GM12878 (cell line): ENCODE measurements at regions not wholly inside any gene's neighbourhood (a gene's known extent, or its start where the extent isn't known, plus 50 kb on each side); places are given as distances from the start of the nearest gene placed in this dataset.
A peak's percentile ranks its signal among the peaks of the same experiment; 100 is the strongest.

Experiments
- ATAC-seq: fragments of 200-7000 bp; cut with Tn5 transposase; 3 replicates; pipeline ENCODE4 v1.9.1; 2020; ENCODE audit warnings: mild to moderate bottlenecking, moderate library complexity
- BruUV-seq: library from RNA; stranded (reverse); fragments of 400-500 nt; replicated peaks from 2 replicates; lab custom pipeline; 2021; lab: Mats Ljungman, UMichigan
- CTCF ChIA-PET: fragments of 300-600 bp; sonication (Branson Sonifier 250); formaldehyde crosslinking; extraction: SDS; loops from one replicate; lab custom pipeline; 2021; ENCODE audit warnings: inconsistent platforms; lab: Yijun Ruan, JAX
- POLR2A ChIA-PET: fragments of 350-600 bp; formaldehyde crosslinking; extraction: SDS; loops from one replicate; lab custom pipeline; 2021; ENCODE audit warnings: inconsistent platforms; lab: Charles Lee
- RAD21 ChIA-PET: fragments of 300-600 bp; sonication (Branson Sonifier 250); formaldehyde crosslinking; loops from one replicate; lab custom pipeline; 2023; ENCODE audit warnings: antibody characterized with exemption; ENCODE audit not compliant: unreplicated experiment; lab: Charles Lee
- SMC1A ChIA-PET: fragments of 300-600 bp; sonication (Branson Sonifier 250); formaldehyde crosslinking; loops from one replicate; lab custom pipeline; 2023; ENCODE audit not compliant: unreplicated experiment, uncharacterized antibody; lab: Charles Lee
- DNase-seq: peaks from one replicate; pipeline ENCODE4 v3.0.0-alpha.2; 2011; ENCODE audit warnings: low read depth, low spot score
- FAIRE-seq: peaks from 3 replicates; lab custom pipeline; 2011; peaks lifted over from hg19 to GRCh38; lab: Jason Lieb, UNC
- H2AFZ ChIP-seq: 2 replicates; pipeline ENCODE4 v1.6.0; 2011; ENCODE audit warnings: low read depth, low read length, control low read depth; ENCODE audit not compliant: control insufficient read depth
- H3K27ac ChIP-seq: 2 replicates; pipeline ENCODE4 v1.5.1; 2011; ENCODE audit warnings: control low read depth; ENCODE audit not compliant: control insufficient read depth, insufficient read depth
- H3K27me3 ChIP-seq, 2 experiments: replicated peaks in 1 of 2; 2 replicates each; pipeline versions ENCODE4 v1.6.0 to v1.6.1; 2011; ENCODE audit warnings: low read length in 1 of 2; ENCODE audit not compliant: control insufficient read depth in 2 of 2, insufficient read depth in 2 of 2
- H3K36me3 ChIP-seq, 2 experiments: 2 replicates each; pipeline ENCODE4 v1.5.1; 2011; ENCODE audit warnings: low read length in 1 of 2; ENCODE audit not compliant: control insufficient read depth in 2 of 2, insufficient read depth in 2 of 2
- H3K4me1 ChIP-seq: 2 replicates; pipeline ENCODE4 v1.6.1; 2011; ENCODE audit warnings: mild to moderate bottlenecking, low read length, moderate library complexity, mixed read lengths; ENCODE audit not compliant: control insufficient read depth, insufficient read depth
- H3K4me2 ChIP-seq: 2 replicates; pipeline ENCODE4 v1.6.0; 2011; ENCODE audit warnings: control low read depth; ENCODE audit not compliant: control insufficient read depth, insufficient read depth
- H3K4me3 ChIP-seq: fragments of 200-600 bp; sonication (generic); 2 replicates; pipeline ENCODE4 v1.5.1; 2016
- H3K79me2 ChIP-seq: 2 replicates; pipeline ENCODE4 v1.6.0; 2011; ENCODE audit warnings: low read length; ENCODE audit not compliant: control insufficient read depth, insufficient read depth
- H3K9ac ChIP-seq: 2 replicates; pipeline ENCODE4 v1.8.0; 2011; ENCODE audit warnings: low read length, control low read depth, mixed read lengths; ENCODE audit not compliant: control insufficient read depth, insufficient read depth
- H3K9me3 ChIP-seq: replicated peaks from 3 replicates; pipeline ENCODE4 v1.5.1; 2011; ENCODE audit warnings: mild to moderate bottlenecking, low read length; ENCODE audit not compliant: control insufficient read depth, insufficient read depth
- H4K20me1 ChIP-seq: 2 replicates; pipeline ENCODE4 v1.6.0; 2011; ENCODE audit not compliant: control insufficient read depth, insufficient read depth
- EED ChIP-seq: sonication (generic); IDR thresholded peaks from 2 replicates; pipeline ENCODE4 v1.6.1; 2016; ENCODE audit warnings: antibody characterized with exemption, low read depth
- KDM1A ChIP-seq: fragments of 200-600 bp; sonication (generic); IDR thresholded peaks from 2 replicates; pipeline ENCODE4 v1.6.1; 2016; ENCODE audit warnings: borderline replicate concordance
- MEF2A ChIP-seq: IDR thresholded peaks from 2 replicates; pipeline ENCODE4 v1.6.1; 2011; ENCODE audit warnings: low read depth, mild to moderate bottlenecking, low read length, moderate library complexity; ENCODE audit not compliant: insufficient read depth
- RAD21 ChIP-seq: IDR thresholded peaks from 2 replicates; pipeline ENCODE4 v1.6.1; 2011; ENCODE audit warnings: mild to moderate bottlenecking, low read depth, low read length, moderate library complexity; ENCODE audit not compliant: insufficient read depth
- SP1 ChIP-seq: IDR thresholded peaks from one replicate; pipeline ENCODE4 v1.6.1; 2011; ENCODE audit warnings: low read depth, low read length
- ZBED1 ChIP-seq: IDR thresholded peaks from 2 replicates; pipeline ENCODE4 v1.6.1; 2016; ENCODE audit warnings: borderline replicate concordance
- WGBS: methylation state at CpG from one replicate; pipeline ENCODE4 v1.1.6; 2016; ENCODE audit warnings: low lambda C conversion rate; ENCODE audit not compliant: insufficient replicate concordance, insufficient coverage; ENCODE audit errors: missing lambda C conversion rate; 5-methylcytosine and 5-hydroxymethylcytosine counted together
- in situ Hi-C: fragments of 300-500 bp; cut with MboI; formaldehyde crosslinking; loops from 9 replicates; pipeline ENCODE4 v1.14.3; 2018; ENCODE audit warnings: mixed read lengths
- intact Hi-C: fragments of 100-400 bp; cut with micrococcal nuclease; formaldehyde crosslinking; loops from one replicate; pipeline ENCODE4 v1.14.2; 2022; ENCODE audit not compliant: unreplicated experiment
- TF ChIP-seq, protein P1 (sequence below): IDR thresholded peaks from 2 replicates; pipeline ENCODE4 v1.6.1; 2011; ENCODE audit warnings: low read depth, mild to moderate bottlenecking, low read length, moderate library complexity, borderline replicate concordance; ENCODE audit errors: extremely low read depth
- TF ChIP-seq, protein P2 (sequence below): fragments of 450-650 bp; IDR thresholded peaks from 2 replicates; pipeline ENCODE4 v1.6.1; 2017; ENCODE audit warnings: mild to moderate bottlenecking, low read depth, inconsistent platforms; ENCODE audit not compliant: poor library complexity, severe bottlenecking

DNA sequence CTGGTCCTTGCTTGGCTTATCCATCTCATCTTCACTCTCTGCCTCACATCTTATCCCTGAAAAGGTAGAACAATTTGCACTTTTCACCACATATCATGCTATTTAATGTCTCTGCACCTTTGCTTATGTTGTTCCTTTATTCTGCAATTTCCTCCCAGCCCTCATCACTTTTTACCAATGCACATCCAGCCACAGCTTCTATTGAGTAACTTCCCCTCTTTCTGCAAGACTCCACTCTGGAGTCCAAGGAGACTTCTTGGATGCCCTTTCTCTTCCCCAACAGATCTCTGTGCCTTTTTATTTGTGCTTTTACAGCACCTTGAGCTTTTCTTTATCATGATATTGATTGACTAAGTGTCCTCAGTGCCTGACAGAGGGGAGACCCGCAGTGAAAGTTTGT, 797.1 kb downstream of the VRK1 start:
- no TSS peak for BruUV-seq
- Histone ChIP-seq H3K4me1 (no peaks in the 10 kb centered on the region), H3K36me3 (no peaks in the 10 kb centered on the region), H3K27me3 (no peaks in the 10 kb centered on the region), H3K27ac (no peak overlapping the region), H3K9me3 (no peaks in the 10 kb centered on the region), H2AFZ (no peak overlapping the region), H4K20me1 (no peaks in the 10 kb centered on the region), H3K4me3 (no peak overlapping the region), H3K4me2 (no peak overlapping the region), H3K9ac (no peak overlapping the region), H3K79me2 (no peaks in the 10 kb centered on the region)
- ATAC-seq (no peak), DNase-seq (no peak)
- intact Hi-C loops (no loop called here), in situ Hi-C loops (no loop called here)
- ChIA-PET SMC1A (interaction anchor here (0.7 to 1.6 kb wide), 4 partner anchors 11 to 342 kb away, joined by 3 to 5 read pairs (median 3); no protein-coding TSS in a partner anchor), POLR2A (no interaction called here), CTCF (interaction anchor here (1.4 to 2.5 kb wide), 2 partner anchors 9 to 295 kb away, joined by 3 to 7 read pairs; no protein-coding TSS in a partner anchor), RAD21 (no interaction called here)
- WGBS: 0% methylated on average over 1 of the region's 1 CpG
- TF ChIP-seq SP1 (no peak), ZBED1 (no peak), MEF2A (no peak), KDM1A (no peak), EED (no peak)
- TF ChIP-seq, protein P1, sequence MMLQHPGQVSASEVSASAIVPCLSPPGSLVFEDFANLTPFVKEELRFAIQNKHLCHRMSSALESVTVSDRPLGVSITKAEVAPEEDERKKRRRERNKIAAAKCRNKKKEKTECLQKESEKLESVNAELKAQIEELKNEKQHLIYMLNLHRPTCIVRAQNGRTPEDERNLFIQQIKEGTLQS: no peak
- TF ChIP-seq, all 136 proteins: peak for 0
- no peak for FAIRE-seq

DNA sequence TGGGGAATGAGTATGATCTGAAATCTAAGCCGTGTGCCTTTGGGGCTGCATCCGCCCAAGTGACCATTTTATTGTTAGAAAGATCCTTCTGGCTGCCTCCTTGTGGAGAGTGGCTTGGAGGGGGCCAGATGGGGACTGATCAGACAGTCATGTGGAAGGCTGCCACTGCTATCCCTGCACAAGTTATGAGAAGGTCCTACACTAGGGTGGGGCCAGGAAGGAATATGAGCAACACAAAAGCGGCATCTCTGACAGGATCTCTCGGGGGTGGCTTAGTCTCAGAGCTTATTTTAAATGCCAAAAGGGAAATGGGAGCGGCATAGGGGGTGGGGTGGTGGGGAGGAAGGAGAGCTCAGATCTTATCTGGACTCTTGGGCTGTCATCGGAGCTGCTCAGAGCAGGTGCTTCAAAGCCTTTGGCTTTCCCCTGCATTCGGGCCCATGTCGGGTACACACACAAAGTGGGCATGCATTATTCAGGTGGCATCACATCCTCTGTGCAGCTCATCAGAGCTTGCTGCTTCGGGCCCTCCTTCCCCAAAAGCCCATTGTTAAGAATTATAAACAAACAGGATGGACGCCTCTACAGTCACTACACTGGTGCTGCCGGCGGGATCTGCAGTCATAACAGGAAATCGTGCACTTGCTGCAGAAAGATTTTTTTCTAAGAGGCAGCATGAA, 805.4 kb downstream of the VRK1 start:
- CTCF ChIA-PET: interaction anchor here (2.1 kb wide), 1 partner anchor 426 kb away, joined by 5 read pairs; no protein-coding TSS in a partner anchor
- Histone ChIP-seq H3K27me3 (no peaks in the 10 kb centered on the region), H2AFZ (no peak overlapping the region), H3K36me3 (no peaks in the 10 kb centered on the region), H3K4me2 (no peak overlapping the region), H3K27ac (no peak overlapping the region), H3K9ac (no peak overlapping the region), H3K4me1 (no peaks in the 10 kb centered on the region), H3K9me3 (no peaks in the 10 kb centered on the region), H3K4me3 (no peak overlapping the region), H3K79me2 (no peaks in the 10 kb centered on the region), H4K20me1 (no peaks in the 10 kb centered on the region)
- BruUV-seq: no TSS peak
- RAD21 ChIA-PET: no interaction called here
- in situ Hi-C loops: no loop called here
- SMC1A ChIA-PET: interaction anchor here (0.5 to 2.1 kb wide), 5 partner anchors 18 to 405 kb away, joined by 3 to 6 read pairs (median 4); no protein-coding TSS in a partner anchor
- DNase-seq (no peak), ATAC-seq (no peak; the same call in 2 of the 3 replicates), FAIRE-seq (no peak)
- POLR2A ChIA-PET: no interaction called here
- 0 out of 2 replicates have a peak, but pooled peaks have one; percentile 10 for TF ChIP-seq RAD21
- TF ChIP-seq, protein P2, sequence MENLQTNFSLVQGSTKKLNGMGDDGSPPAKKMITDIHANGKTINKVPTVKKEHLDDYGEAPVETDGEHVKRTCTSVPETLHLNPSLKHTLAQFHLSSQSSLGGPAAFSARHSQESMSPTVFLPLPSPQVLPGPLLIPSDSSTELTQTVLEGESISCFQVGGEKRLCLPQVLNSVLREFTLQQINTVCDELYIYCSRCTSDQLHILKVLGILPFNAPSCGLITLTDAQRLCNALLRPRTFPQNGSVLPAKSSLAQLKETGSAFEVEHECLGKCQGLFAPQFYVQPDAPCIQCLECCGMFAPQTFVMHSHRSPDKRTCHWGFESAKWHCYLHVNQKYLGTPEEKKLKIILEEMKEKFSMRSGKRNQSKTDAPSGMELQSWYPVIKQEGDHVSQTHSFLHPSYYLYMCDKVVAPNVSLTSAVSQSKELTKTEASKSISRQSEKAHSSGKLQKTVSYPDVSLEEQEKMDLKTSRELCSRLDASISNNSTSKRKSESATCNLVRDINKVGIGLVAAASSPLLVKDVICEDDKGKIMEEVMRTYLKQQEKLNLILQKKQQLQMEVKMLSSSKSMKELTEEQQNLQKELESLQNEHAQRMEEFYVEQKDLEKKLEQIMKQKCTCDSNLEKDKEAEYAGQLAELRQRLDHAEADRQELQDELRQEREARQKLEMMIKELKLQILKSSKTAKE: no peak
- intact Hi-C loops: no loop called here
- WGBS: 22% methylated on average over 12 of the region's 13 CpGs
